ENCODE measurements at regions not wholly inside any gene's neighbourhood (a gene's known extent, or its start where the extent isn't known, plus 50 kb on each side); places are given as distances from the start of the nearest gene placed in this dataset.

DNA sequence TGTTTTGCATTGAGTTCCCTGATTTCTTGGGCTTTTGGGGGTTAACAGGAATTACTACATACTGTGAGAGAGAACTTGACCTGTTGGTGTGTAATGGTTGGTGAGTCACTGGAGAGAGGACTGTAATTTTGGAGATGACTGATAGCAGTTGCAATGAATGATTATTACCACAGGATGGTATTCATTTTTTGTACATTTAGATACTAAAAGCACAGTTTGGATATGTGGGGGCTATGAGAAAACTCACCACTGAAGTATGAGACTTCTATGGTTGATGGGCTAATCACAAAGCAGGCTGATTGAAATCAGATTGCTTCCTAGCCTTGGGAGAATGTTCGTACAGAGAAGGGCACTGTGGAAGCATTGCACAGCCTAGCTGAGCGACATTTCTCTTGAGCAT lies 1571.3 kb upstream of the PRMT6 start:
- 68 to 75% methylated on average over 2 of the region's 2 CpGs for WGBS, 2 donors

DNA sequence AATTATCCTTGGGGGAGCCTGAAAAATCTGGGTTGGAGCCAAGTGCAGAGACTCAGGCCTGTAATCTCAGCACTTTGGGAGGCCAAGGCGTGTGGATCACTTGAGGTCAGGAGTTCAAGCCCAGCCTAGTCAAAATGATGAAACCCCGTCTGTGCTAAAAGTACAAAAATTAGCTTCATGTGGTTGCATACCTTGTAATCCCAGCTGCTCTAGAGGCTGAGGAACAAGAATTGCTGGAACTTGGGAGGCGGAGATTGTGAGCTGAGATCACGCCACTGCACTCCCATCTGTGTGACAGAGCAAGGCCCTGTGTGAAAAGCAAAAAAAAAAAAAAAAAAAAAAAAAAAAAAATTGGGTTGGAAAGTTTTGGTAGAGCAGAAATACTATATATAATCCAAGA lies 1563.6 kb upstream of the PRMT6 start:
- ATAC-seq (ENCODE audit: low FRiP score), result no peak

More for the DNA sequence above, 1571.3 kb upstream of the PRMT6 start:
- Histone ChIP-seq H3K36me3 (ENCODE audit: control insufficient read depth in 1 of 2, insufficient read depth in 2 of 2, low read length in 1 of 2) (no peaks in the 10 kb centered on the region), H3K4me3 (ENCODE audit: low read length in 2 of 2) (no peak overlapping the region), H3K27ac (ENCODE audit: low read depth in 1 of 2, low read length in 2 of 2) (no peak overlapping the region), H3K4me1 (ENCODE audit: control insufficient read depth in 1 of 2, insufficient read depth in 2 of 2, low read length in 2 of 2) (no peaks in the 10 kb centered on the region), H3K27me3 (ENCODE audit: control insufficient read depth in 1 of 2, insufficient read depth in 2 of 2, low read length in 1 of 2) (no peaks in the 10 kb centered on the region), H3K9me3 (ENCODE audit: control insufficient read depth, low read length) (peaks cover 1% of the 10 kb centered on the region)
- DNase-seq (no peak), ATAC-seq (ENCODE audit: low FRiP score) (no peak)
- intact Hi-C loops (cut with DNase I), result no loop called here

GRCh38 chr1:105516068-105516467 lies 1540.4 kb upstream of the PRMT6 start:
- no peaks in the 10 kb centered on the region for H3K27me3 ChIP-seq (ENCODE audit: control insufficient read depth in 1 of 2, insufficient read depth in 2 of 2, low read length in 1 of 2)
- H3K4me1 ChIP-seq (ENCODE audit: control insufficient read depth in 1 of 2, insufficient read depth in 2 of 2, low read length in 2 of 2), result no peaks in the 10 kb centered on the region
- no peak overlapping the region for H3K4me3 ChIP-seq (ENCODE audit: low read length in 2 of 2)
- ATAC-seq (ENCODE audit: low FRiP score) (no peak), DNase-seq (no peak)
- H3K36me3 ChIP-seq (ENCODE audit: control insufficient read depth in 1 of 2, insufficient read depth in 2 of 2, low read length in 1 of 2), result no peaks in the 10 kb centered on the region
- no peak overlapping the region for H3K27ac ChIP-seq (ENCODE audit: low read depth in 1 of 2, low read length in 2 of 2)
- intact Hi-C loops (cut with DNase I), result no loop called here
- H3K9me3 ChIP-seq (ENCODE audit: control insufficient read depth, low read length), result no peaks in the 10 kb centered on the region
- 69% methylated on average over 1 of the region's 1 CpG for WGBS, 2 donors

More for the DNA sequence above, 1563.6 kb upstream of the PRMT6 start:
- Histone ChIP-seq H3K36me3 (ENCODE audit: control insufficient read depth in 1 of 2, insufficient read depth in 2 of 2, low read length in 1 of 2) (no peaks in the 10 kb centered on the region), H3K27me3 (ENCODE audit: control insufficient read depth in 1 of 2, insufficient read depth in 2 of 2, low read length in 1 of 2) (no peaks in the 10 kb centered on the region), H3K4me1 (ENCODE audit: control insufficient read depth in 1 of 2, insufficient read depth in 2 of 2, low read length in 2 of 2) (no peaks in the 10 kb centered on the region), H3K9me3 (ENCODE audit: control insufficient read depth, low read length) (no peaks in the 10 kb centered on the region), H3K4me3 (ENCODE audit: low read length in 2 of 2) (no peak overlapping the region), H3K27ac (ENCODE audit: low read depth in 1 of 2, low read length in 2 of 2) (no peak overlapping the region)
- no peak for DNase-seq
- intact Hi-C loops (cut with DNase I), result no loop called here
- WGBS, 2 donors, result 47 to 50% methylated on average over 4 of the region's 4 CpGs

GRCh38 chr1:105533996-105534395 lies 1522.5 kb upstream of the PRMT6 start:
- Histone ChIP-seq H3K9me3 (ENCODE audit: control insufficient read depth, low read length) (peaks cover 1% of the 10 kb centered on the region), H3K36me3 (ENCODE audit: control insufficient read depth in 1 of 2, insufficient read depth in 2 of 2, low read length in 1 of 2) (no peaks in the 10 kb centered on the region), H3K27ac (ENCODE audit: low read depth in 1 of 2, low read length in 2 of 2) (no peak overlapping the region), H3K27me3 (ENCODE audit: control insufficient read depth in 1 of 2, insufficient read depth in 2 of 2, low read length in 1 of 2) (no peaks in the 10 kb centered on the region), H3K4me3 (ENCODE audit: low read length in 2 of 2) (no peak overlapping the region), H3K4me1 (ENCODE audit: control insufficient read depth in 1 of 2, insufficient read depth in 2 of 2, low read length in 2 of 2) (no peaks in the 10 kb centered on the region)
- ATAC-seq (ENCODE audit: low FRiP score) (no peak), DNase-seq (no peak)
- intact Hi-C loops (cut with DNase I), result no loop called here
- 72 to 75% methylated on average over 3 of the region's 3 CpGs for WGBS, 2 donors

- no peaks in the 10 kb centered on the region for H3K9me3 ChIP-seq (ENCODE audit: control insufficient read depth, low read length)
- no peaks in the 10 kb centered on the region for H3K27me3 ChIP-seq (ENCODE audit: control insufficient read depth in 1 of 2, insufficient read depth in 2 of 2, low read length in 1 of 2)
- ATAC-seq (ENCODE audit: low FRiP score), result no peak
- intact Hi-C loops (cut with DNase I), result no loop called here
- no peak for DNase-seq
- H3K27ac ChIP-seq (ENCODE audit: low read depth in 1 of 2, low read length in 2 of 2), result no peak overlapping the region
- no peaks in the 10 kb centered on the region for H3K4me1 ChIP-seq (ENCODE audit: control insufficient read depth in 1 of 2, insufficient read depth in 2 of 2, low read length in 2 of 2)
- no peaks in the 10 kb centered on the region for H3K36me3 ChIP-seq (ENCODE audit: control insufficient read depth in 1 of 2, insufficient read depth in 2 of 2, low read length in 1 of 2)
- no peak overlapping the region for H3K4me3 ChIP-seq (ENCODE audit: low read length in 2 of 2)
- WGBS, 2 donors, result 65 to 67% methylated on average over 1 of the region's 1 CpG
Measured at GRCh38 chr1:105544475-105544874, 1512.0 kb upstream of the PRMT6 start.

DNA sequence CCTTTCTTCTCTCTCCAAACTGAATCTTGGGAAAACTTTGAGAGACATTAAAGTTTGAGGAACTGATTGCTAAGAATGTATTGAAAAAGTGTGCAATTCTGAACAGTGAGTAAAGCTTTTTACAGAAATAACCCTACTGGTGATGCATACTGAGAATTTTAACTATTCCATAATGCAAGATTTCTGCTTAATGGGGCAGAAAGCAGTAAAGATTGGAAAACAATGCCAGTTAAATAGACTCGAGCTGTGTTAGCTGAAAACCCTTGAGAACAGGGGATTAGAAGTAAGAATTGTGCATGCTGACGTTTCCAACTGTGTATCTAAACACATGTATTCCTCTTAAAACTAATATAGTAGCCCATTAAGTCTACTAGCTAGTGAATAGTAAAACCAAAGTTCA lies 1500.2 kb upstream of the PRMT6 start:
- Histone ChIP-seq H3K36me3 (ENCODE audit: control insufficient read depth in 1 of 2, insufficient read depth in 2 of 2, low read length in 1 of 2) (no peaks in the 10 kb centered on the region), H3K27ac (ENCODE audit: low read depth in 1 of 2, low read length in 2 of 2) (no peak overlapping the region), H3K4me1 (ENCODE audit: control insufficient read depth in 1 of 2, insufficient read depth in 2 of 2, low read length in 2 of 2) (no peaks in the 10 kb centered on the region), H3K4me3 (ENCODE audit: low read length in 2 of 2) (no peak overlapping the region), H3K27me3 (ENCODE audit: control insufficient read depth in 1 of 2, insufficient read depth in 2 of 2, low read length in 1 of 2) (no peaks in the 10 kb centered on the region), H3K9me3 (ENCODE audit: control insufficient read depth, low read length) (no peaks in the 10 kb centered on the region)
- no peak for ATAC-seq (ENCODE audit: low FRiP score)
- WGBS, 2 donors, result 46 to 51% methylated on average over 2 of the region's 2 CpGs
- DNase-seq, result no peak
- intact Hi-C loops (cut with DNase I), result no loop called here

- Histone ChIP-seq H3K36me3 (ENCODE audit: control insufficient read depth in 1 of 2, insufficient read depth in 2 of 2, low read length in 1 of 2) (no peaks in the 10 kb centered on the region), H3K4me3 (ENCODE audit: low read length in 2 of 2) (no peak overlapping the region), H3K4me1 (ENCODE audit: control insufficient read depth in 1 of 2, insufficient read depth in 2 of 2, low read length in 2 of 2) (no peaks in the 10 kb centered on the region), H3K9me3 (ENCODE audit: control insufficient read depth, low read length) (no peaks in the 10 kb centered on the region), H3K27me3 (ENCODE audit: control insufficient read depth in 1 of 2, insufficient read depth in 2 of 2, low read length in 1 of 2) (no peaks in the 10 kb centered on the region), H3K27ac (ENCODE audit: low read depth in 1 of 2, low read length in 2 of 2) (no peak overlapping the region)
- DNase-seq (no peak), ATAC-seq (ENCODE audit: low FRiP score) (no peak)
- intact Hi-C loops (cut with DNase I), result no loop called here
Measured at GRCh38 chr1:105558023-105558422, 1498.5 kb upstream of the PRMT6 start.

GRCh38 chr1:105565006-105565405 lies 1491.5 kb upstream of the PRMT6 start:
- Histone ChIP-seq H3K9me3 (ENCODE audit: control insufficient read depth, low read length) (no peaks in the 10 kb centered on the region), H3K36me3 (ENCODE audit: control insufficient read depth in 1 of 2, insufficient read depth in 2 of 2, low read length in 1 of 2) (no peaks in the 10 kb centered on the region), H3K4me1 (ENCODE audit: control insufficient read depth in 1 of 2, insufficient read depth in 2 of 2, low read length in 2 of 2) (no peaks in the 10 kb centered on the region), H3K4me3 (ENCODE audit: low read length in 2 of 2) (no peak overlapping the region), H3K27ac (ENCODE audit: low read depth in 1 of 2, low read length in 2 of 2) (no peak overlapping the region), H3K27me3 (ENCODE audit: control insufficient read depth in 1 of 2, insufficient read depth in 2 of 2, low read length in 1 of 2) (no peaks in the 10 kb centered on the region)
- WGBS, 2 donors, result 8 to 9% methylated on average over 2 of the region's 2 CpGs
- ATAC-seq (ENCODE audit: low FRiP score) (no peak), DNase-seq (no peak)
- intact Hi-C loops (cut with DNase I), result no loop called here

DNA sequence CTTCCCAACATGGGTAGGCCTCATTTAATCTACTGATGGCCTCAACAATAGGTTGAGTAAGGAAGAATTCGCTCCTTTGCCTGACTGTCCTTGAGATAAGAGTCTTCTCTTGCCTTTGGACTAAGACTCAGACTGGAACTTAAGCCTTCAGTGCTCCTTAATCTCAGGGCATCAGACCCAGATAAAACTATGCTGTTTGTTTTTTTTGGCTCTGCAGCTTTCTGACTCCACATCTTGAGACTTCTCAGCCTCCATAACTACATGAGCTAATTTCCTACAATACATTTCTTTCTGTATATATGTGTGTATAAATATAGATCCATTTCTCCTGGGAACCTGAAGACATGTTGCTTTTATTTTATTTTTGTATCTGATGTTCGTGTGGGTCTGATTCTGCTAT lies 1470.7 kb upstream of the PRMT6 start:
- H3K36me3 ChIP-seq (ENCODE audit: control insufficient read depth in 1 of 2, insufficient read depth in 2 of 2, low read length in 1 of 2), result no peaks in the 10 kb centered on the region
- intact Hi-C loops (cut with DNase I), result no loop called here
- no peak overlapping the region for H3K27ac ChIP-seq (ENCODE audit: low read depth in 1 of 2, low read length in 2 of 2)
- 2 to 7% methylated on average over 2 of the region's 2 CpGs for WGBS, 2 donors
- no peaks in the 10 kb centered on the region for H3K27me3 ChIP-seq (ENCODE audit: control insufficient read depth in 1 of 2, insufficient read depth in 2 of 2, low read length in 1 of 2)
- ATAC-seq (ENCODE audit: low FRiP score) (no peak), DNase-seq (no peak)
- H3K4me1 ChIP-seq (ENCODE audit: control insufficient read depth in 1 of 2, insufficient read depth in 2 of 2, low read length in 2 of 2), result no peaks in the 10 kb centered on the region
- no peak overlapping the region for H3K4me3 ChIP-seq (ENCODE audit: low read length in 2 of 2)
- H3K9me3 ChIP-seq (ENCODE audit: control insufficient read depth, low read length), result no peaks in the 10 kb centered on the region
